ENCODE measurements at regions not wholly inside any gene's neighbourhood (a gene's known extent, or its start where the extent isn't known, plus 50 kb on each side); places are given as distances from the start of the nearest gene placed in this dataset.

DNA sequence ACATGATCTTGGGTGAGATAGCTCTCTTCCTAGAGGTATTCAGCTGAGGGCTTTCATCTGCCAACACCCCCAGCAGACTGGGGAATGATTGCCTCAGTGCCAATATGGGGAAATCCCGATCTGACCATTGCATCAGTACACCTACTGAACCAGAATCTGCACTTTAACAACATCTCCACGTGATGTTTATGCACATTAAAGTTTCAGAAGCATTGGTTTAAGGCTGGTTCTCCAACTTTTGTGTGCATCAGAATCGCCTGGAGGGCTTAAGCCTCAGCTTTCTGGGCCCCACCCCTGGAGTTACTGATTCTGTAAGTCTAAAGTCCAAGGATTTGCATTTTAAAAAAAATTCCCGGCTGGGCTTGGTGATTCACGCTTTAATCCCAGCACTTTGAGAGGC lies 123.6 kb upstream of the MED13 start:
- no peak for TF ChIP-seq TAF1 (IDR thresholded peaks at IDR 0.05; ENCODE audit: borderline replicate concordance, insufficient read depth, low read length)
- no peak for TF ChIP-seq POLR2AphosphoS5 (IDR thresholded peaks at IDR 0.05; ENCODE audit: low read depth, low read length)
- TF ChIP-seq SIN3A (IDR thresholded peaks at IDR 0.05; ENCODE audit: borderline replicate concordance, insufficient read depth, low read length): no peak
- no peak for TF ChIP-seq REST (IDR thresholded peaks at IDR 0.05; ENCODE audit: insufficient read depth in 1 of 2, low read depth in 2 of 2, low read length in 2 of 2)
- TF ChIP-seq FOXP2 (optimal IDR thresholded peaks at IDR 0.05; ENCODE audit: borderline replicate concordance, extremely low read depth, extremely low read length, insufficient read depth): no peak

GRCh38 chr17:62187681-62188080 lies 122.6 kb upstream of the MED13 start:
- TF ChIP-seq REST (IDR thresholded peaks at IDR 0.05; ENCODE audit: insufficient read depth in 1 of 2, low read depth in 2 of 2, low read length in 2 of 2) (no peak), FOXP2 (optimal IDR thresholded peaks at IDR 0.05; ENCODE audit: borderline replicate concordance, extremely low read depth, extremely low read length, insufficient read depth) (no peak), POLR2AphosphoS5 (IDR thresholded peaks at IDR 0.05; ENCODE audit: low read depth, low read length) (no peak), SIN3A (IDR thresholded peaks at IDR 0.05; ENCODE audit: borderline replicate concordance, insufficient read depth, low read length) (no peak), TAF1 (IDR thresholded peaks at IDR 0.05; ENCODE audit: borderline replicate concordance, insufficient read depth, low read length) (no peak)

DNA sequence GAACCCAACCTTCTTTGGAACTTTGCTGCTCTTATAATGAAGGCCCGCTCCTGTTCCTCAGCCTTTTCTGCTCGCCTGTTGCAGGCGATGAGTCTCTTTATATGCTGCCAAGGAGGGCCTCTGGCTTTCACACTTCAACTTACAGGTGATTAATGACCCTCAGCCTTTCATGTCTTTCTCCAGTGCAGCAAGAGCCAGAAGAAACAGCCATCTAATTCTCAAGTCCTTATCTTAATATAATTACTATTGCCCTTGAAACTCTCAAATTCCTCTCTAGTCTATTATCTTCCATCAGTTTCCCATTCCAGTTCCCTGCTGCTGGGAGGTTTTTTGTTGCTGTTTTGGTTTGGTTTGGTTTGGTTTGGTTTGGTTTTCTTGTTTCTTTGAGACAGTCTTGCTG lies 121.8 kb upstream of the MED13 start:
- no peak for TF ChIP-seq FOXP2 (optimal IDR thresholded peaks at IDR 0.05; ENCODE audit: borderline replicate concordance, extremely low read depth, extremely low read length, insufficient read depth)
- TF ChIP-seq REST (IDR thresholded peaks at IDR 0.05; ENCODE audit: insufficient read depth in 1 of 2, low read depth in 2 of 2, low read length in 2 of 2): no peak
- TF ChIP-seq TAF1 (IDR thresholded peaks at IDR 0.05; ENCODE audit: borderline replicate concordance, insufficient read depth, low read length): no peak
- TF ChIP-seq POLR2AphosphoS5 (IDR thresholded peaks at IDR 0.05; ENCODE audit: low read depth, low read length): no peak
- no peak for TF ChIP-seq SIN3A (IDR thresholded peaks at IDR 0.05; ENCODE audit: borderline replicate concordance, insufficient read depth, low read length)

DNA sequence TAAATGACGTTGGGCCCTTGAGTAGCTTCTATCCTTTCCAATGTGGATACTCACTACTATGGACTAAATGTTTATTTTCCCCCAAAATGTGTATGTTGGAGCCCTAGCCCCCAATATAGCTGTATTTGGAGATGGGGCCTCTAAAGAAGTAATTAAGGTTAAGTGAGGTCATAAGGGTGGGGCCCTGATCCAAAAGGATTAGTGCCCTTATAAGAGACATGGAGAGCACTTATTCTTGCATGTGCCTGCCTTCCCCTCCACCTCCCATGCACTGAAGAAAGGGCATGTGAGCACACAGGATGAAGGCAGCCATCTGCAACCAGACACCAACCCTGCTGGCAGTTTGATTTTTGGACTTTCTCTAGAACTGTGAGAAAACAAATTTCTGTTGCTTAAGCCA lies 115.7 kb upstream of the MED13 start:
- no peak for TF ChIP-seq REST (IDR thresholded peaks at IDR 0.05; ENCODE audit: insufficient read depth in 1 of 2, low read depth in 2 of 2, low read length in 2 of 2)
- TF ChIP-seq SIN3A (IDR thresholded peaks at IDR 0.05; ENCODE audit: borderline replicate concordance, insufficient read depth, low read length): no peak
- no peak for TF ChIP-seq POLR2AphosphoS5 (IDR thresholded peaks at IDR 0.05; ENCODE audit: low read depth, low read length)
- TF ChIP-seq FOXP2 (optimal IDR thresholded peaks at IDR 0.05; ENCODE audit: borderline replicate concordance, extremely low read depth, extremely low read length, insufficient read depth): no peak
- TF ChIP-seq TAF1 (IDR thresholded peaks at IDR 0.05; ENCODE audit: borderline replicate concordance, insufficient read depth, low read length): no peak

Measured in PFSK-1 (cell line).